Muscle of back (tissue), 3 donors: ENCODE measurements at regions not wholly inside any gene's neighbourhood (a gene's known extent, or its start where the extent isn't known, plus 50 kb on each side); places are given as distances from the start of the nearest gene placed in this dataset.
"Not testable (repeated sequence)": the region's sequence is repeated elsewhere in the genome, so short reads cannot be mapped to it uniquely, and the experiment has no call there.

ENCODE experiments used
- DNase-seq, 3 donors: peaks; one replicate each; pipeline versions ENCODE4 v3.0.0 to v3.0.0-alpha.2; 2013

- no peak for DNase-seq
Measured at GRCh38 chr20:8990770-8991169, 78.1 kb upstream of the PLCB4 start.

DNA sequence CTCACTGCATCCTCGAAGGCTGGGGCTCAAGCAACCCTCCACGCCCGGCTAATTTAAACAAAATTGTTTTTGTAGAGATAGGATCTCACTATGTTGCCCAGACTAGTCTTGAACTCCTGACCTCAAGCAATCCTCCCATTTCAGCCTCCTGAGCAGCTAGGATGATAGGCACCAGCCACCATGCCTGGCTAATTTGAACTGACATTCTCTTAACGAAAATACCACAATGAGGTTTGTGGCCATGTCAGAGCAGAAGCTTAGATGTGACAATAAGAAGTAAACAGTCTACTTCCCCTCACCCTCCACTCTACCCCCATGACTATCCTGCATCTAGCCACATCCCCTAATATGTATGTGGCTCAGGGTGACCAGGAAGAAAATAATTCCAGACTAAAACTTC, 74.8 kb upstream of the PLCB4 start:
- no peak for DNase-seq

DNA sequence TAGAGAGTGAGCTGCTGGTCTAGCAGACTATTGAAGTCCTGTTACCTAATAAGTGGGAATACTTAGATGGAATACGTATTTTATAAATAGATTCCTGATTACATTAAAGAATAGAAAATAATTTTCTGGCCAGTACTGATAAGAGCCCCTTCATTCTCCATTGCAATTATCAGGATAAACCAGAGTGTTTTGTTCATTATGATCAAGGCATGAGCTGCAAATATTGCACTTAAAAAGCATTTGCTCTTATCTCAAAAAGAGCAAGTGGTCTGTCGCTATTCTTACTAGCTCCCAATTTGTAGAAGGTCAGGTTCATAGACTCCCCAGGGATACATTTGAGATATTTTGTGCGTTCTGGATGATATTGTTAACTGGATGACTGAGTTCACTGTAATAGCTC, 73.1 kb upstream of the PLCB4 start:
- DNase-seq, result no peak

DNA sequence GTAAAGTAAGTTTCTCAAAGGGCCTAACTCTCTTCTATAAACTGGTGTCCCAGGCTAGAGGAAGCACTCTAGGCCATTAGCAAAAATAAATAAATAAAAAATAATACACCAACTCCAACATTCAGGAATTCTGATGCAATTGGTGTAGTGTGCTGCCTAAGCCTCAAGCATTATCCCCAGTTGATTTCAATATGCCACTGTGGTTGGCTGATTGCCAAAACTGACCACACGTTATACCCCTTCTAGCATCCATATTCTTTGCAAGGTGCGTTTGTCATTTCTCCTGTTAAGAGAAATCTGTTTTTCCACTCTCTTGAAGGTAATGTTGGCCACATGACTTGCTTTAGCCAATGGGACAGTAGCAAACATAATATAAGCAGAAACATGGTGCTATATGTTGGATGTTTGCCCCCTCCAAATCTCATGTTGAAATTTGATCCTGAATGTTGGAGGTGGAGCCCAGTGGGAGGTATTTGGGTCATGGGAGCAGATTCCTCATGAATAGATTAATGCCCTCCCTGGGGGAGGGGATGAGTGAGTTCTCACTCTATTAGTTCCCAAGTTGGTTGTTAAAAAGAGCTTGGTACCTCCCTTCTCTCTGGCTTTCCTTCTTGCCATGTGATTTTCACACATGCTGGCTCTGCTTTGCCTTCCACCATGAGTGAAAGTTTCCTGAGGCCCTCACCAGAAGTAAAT, 71.9 kb upstream of the PLCB4 start:
- DNase-seq, result no peak

- DNase-seq, result no peak
Measured at GRCh38 chr20:8997701-8998117, 71.2 kb upstream of the PLCB4 start.

DNA sequence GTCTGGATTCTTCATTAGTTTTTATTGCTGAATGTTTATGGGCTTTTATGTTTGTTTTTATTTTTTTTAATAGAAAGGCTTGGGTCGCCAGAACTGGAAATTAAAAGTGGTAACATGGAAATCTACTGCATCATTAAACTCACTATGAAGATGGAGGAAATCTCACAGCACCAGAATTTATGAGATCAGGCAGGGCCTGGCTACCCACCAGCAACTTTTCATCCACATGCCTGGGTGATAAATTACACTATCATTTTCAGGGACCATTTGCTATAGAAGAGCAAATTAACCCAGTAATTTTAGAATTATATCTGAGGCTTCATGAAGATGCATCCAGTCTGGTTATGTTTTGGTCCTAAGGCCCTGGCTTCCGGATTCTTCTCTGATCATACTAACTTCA, 57.8 kb upstream of the PLCB4 start:
- DNase-seq, result no peak

GRCh38 chr20:9015232-9015983, 53.5 kb upstream of the PLCB4 start:
- DNase-seq, result not testable (repeated sequence)

DNA sequence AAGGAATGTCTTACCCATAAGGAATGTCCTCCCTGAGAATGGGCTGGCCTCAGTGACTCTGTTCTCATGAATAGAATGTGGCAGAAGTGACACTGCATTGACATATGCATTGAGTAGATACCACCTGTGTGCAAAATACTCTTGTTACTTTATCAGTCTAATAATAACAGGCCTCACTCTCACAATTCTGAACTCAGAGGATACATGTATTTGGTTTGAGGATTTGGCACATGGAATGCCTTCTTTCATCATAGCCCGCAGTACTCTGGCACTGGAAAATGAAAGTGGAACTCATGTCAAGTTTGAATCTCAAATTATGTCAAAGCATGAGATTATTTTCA, 52.9 kb upstream of the PLCB4 start:
- no peak for DNase-seq

DNA sequence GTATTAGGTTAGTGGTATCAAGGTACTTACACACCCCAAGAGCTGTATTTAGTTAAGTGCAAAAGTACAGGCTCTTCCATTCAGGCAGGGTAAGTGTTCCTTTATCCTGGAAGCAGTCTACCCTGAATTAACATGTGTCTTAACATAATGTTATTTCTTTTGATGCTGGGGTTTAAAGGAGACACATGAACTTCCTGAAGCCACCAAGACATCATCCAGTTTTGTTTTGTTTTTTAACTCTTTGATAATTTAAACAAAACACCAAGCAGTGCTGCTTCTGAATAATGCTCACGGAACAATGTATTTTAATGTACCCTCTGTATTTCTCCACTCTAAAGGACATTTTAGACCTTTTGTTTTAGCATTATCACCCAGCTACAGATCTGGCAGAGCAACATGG, 50.5 kb upstream of the PLCB4 start:
- DNase-seq, result no peak
